Right renal cortex interstitium (tissue), 3 donors: ENCODE measurements at regions not wholly inside any gene's neighbourhood (a gene's known extent, or its start where the extent isn't known, plus 50 kb on each side); places are given as distances from the start of the nearest gene placed in this dataset.

Experiments
- DNase-seq, 3 donors: peaks; one replicate each; pipeline ENCODE4 v3.0.0-alpha.2; 2013; ENCODE audit warnings: low read depth in 3 of 3, low spot score in 2 of 3

- DNase-seq, result no peak
Observed at GRCh38 chr6:104251651-104252050, 608.1 kb downstream of the HACE1 start.

GRCh38 chr6:104240865-104241264, 618.9 kb downstream of the HACE1 start:
- DNase-seq, result no peak

- no peak for DNase-seq
Observed at GRCh38 chr6:104239971-104240370, 619.7 kb downstream of the HACE1 start.

GRCh38 chr6:104229057-104229456, 630.7 kb downstream of the HACE1 start:
- DNase-seq, result no peak

GRCh38 chr6:104227508-104227907, 632.2 kb downstream of the HACE1 start:
- no peak for DNase-seq

- no peak for DNase-seq
Observed at GRCh38 chr6:104226790-104227446, 632.8 kb downstream of the HACE1 start.

- no peak for DNase-seq
Observed at GRCh38 chr6:104218116-104218515, 641.6 kb downstream of the HACE1 start.

- DNase-seq, result no peak
Observed at GRCh38 chr6:104214901-104215300, 644.8 kb downstream of the HACE1 start.

GRCh38 chr6:104212977-104213668, 646.6 kb downstream of the HACE1 start:
- no peak for DNase-seq

- no peak for DNase-seq
Observed at GRCh38 chr6:104207635-104208034, 652.1 kb downstream of the HACE1 start.

GRCh38 chr6:104201557-104201956, 658.2 kb downstream of the HACE1 start:
- DNase-seq, result no peak

GRCh38 chr6:104187616-104188015, 672.1 kb downstream of the HACE1 start:
- no peak for DNase-seq

GRCh38 chr6:104186831-104187230, 672.9 kb downstream of the HACE1 start:
- DNase-seq, result no peak

- no peak for DNase-seq
Observed at GRCh38 chr6:104183816-104184435, 675.8 kb downstream of the HACE1 start.

- DNase-seq, result no peak
Observed at GRCh38 chr6:104182811-104183210, 676.9 kb downstream of the HACE1 start.

- no peak for DNase-seq
Observed at GRCh38 chr6:104173668-104174067, 686.1 kb downstream of the HACE1 start.

GRCh38 chr6:104170401-104170800, 689.3 kb downstream of the HACE1 start:
- no peak for DNase-seq

GRCh38 chr6:104166055-104166668, 693.6 kb downstream of the HACE1 start:
- no peak for DNase-seq

GRCh38 chr6:104162036-104162669, 697.6 kb downstream of the HACE1 start:
- no peak for DNase-seq

- no peak for DNase-seq
Observed at GRCh38 chr6:104159045-104159618, 700.6 kb downstream of the HACE1 start.

GRCh38 chr6:104143757-104144156, 716.0 kb downstream of the HACE1 start:
- no peak for DNase-seq
